PC-9 (cell line): ENCODE measurements at regions not wholly inside any gene's neighbourhood (a gene's known extent, or its start where the extent isn't known, plus 50 kb on each side); places are given as distances from the start of the nearest gene placed in this dataset.

Source experiments
- BruUV-seq: library from RNA; stranded (reverse); fragments of 400-500 nt; replicated peaks from 2 replicates; lab custom pipeline; 2021; lab: Mats Ljungman, UMichigan
- CTCF ChIA-PET: fragments of 300-600 bp; sonication (Branson Sonifier 250); formaldehyde crosslinking; loops from one replicate; lab custom pipeline; 2022; ENCODE audit warnings: antibody characterized with exemption; lab: Charles Lee
- POLR2A ChIA-PET: fragments of 300-600 bp; sonication (Branson Sonifier 250); formaldehyde crosslinking; loops from one replicate; lab custom pipeline; 2022; ENCODE audit warnings: antibody characterized with exemption; ENCODE audit not compliant: unreplicated experiment; lab: Charles Lee
- DNase-seq, 2 experiments: peaks; one replicate each; pipeline versions ENCODE4 v3.0.0 to v3.0.0-alpha.2; 2015 to 2022; ENCODE audit warnings: mixed read lengths in 1 of 2
- H2AFZ ChIP-seq: fragments of 200-600 bp; sonication (generic); 2 replicates; pipeline ENCODE4 v1.8.1; 2017; ENCODE audit warnings: antibody characterized with exemption
- H3F3A ChIP-seq: fragments of 200-600 bp; sonication (generic); 2 replicates; pipeline ENCODE4 v1.8.1; 2017; ENCODE audit warnings: antibody characterized with exemption, mild to moderate bottlenecking, low read depth; ENCODE audit not compliant: insufficient read depth
- H3K27ac ChIP-seq: fragments of 200-600 bp; sonication (generic); 2 replicates; pipeline ENCODE4 v1.6.1; 2016; ENCODE audit warnings: mixed run types
- H3K27me3 ChIP-seq: fragments of 200-600 bp; sonication (generic); 2 replicates; pipeline ENCODE4 v1.6.1; 2016; ENCODE audit warnings: low read depth, mixed run types; ENCODE audit not compliant: insufficient read depth
- H3K36me3 ChIP-seq: fragments of 200-600 bp; sonication (generic); 2 replicates; pipeline ENCODE4 v1.6.1; 2016; ENCODE audit warnings: low read depth, mixed run types
- H3K4me1 ChIP-seq: fragments of 200-600 bp; sonication (generic); replicated peaks from 2 replicates; pipeline ENCODE4 v1.6.1; 2016; ENCODE audit warnings: mixed run types; ENCODE audit not compliant: insufficient read depth
- H3K4me2 ChIP-seq: fragments of 200-600 bp; sonication (generic); 2 replicates; pipeline ENCODE4 v1.6.1; 2017; ENCODE audit warnings: mixed run types
- H3K4me3 ChIP-seq: fragments of 200-600 bp; sonication (generic); 2 replicates; pipeline ENCODE4 v1.6.1; 2016; ENCODE audit warnings: mixed run types
- H3K79me2 ChIP-seq: fragments of 200-600 bp; sonication (generic); 2 replicates; pipeline ENCODE4 v1.6.1; 2017; ENCODE audit warnings: low read depth, mixed run types
- H3K9me2 ChIP-seq: fragments of 200-600 bp; sonication (generic); 2 replicates; pipeline ENCODE4 v1.8.1; 2017; ENCODE audit warnings: mild to moderate bottlenecking; ENCODE audit not compliant: insufficient read depth
- H3K9me3 ChIP-seq: fragments of 200-600 bp; sonication (generic); 2 replicates; pipeline ENCODE4 v1.8.1; 2016; ENCODE audit warnings: low read depth; ENCODE audit not compliant: insufficient read depth
- H4K20me1 ChIP-seq: fragments of 200-600 bp; sonication (generic); 2 replicates; pipeline ENCODE4 v1.8.1; 2017; ENCODE audit not compliant: insufficient read depth
- CTCF ChIP-seq: fragments of 200-600 bp; sonication (generic); conservative IDR thresholded peaks from 2 replicates; pipeline ENCODE4 v1.6.1; 2017; ENCODE audit warnings: mixed run types, antibody characterized with exemption, mild to moderate bottlenecking, moderate library complexity
- EZH2 ChIP-seq: fragments of 200-600 bp; sonication (generic); IDR thresholded peaks from 2 replicates; pipeline ENCODE4 v1.8.0; 2017; ENCODE audit warnings: antibody characterized with exemption, low read depth
- intact Hi-C: fragments of 100-400 bp; cut with micrococcal nuclease; formaldehyde crosslinking; loops from one replicate; pipeline ENCODE4 v1.10.0; 2022; ENCODE audit not compliant: unreplicated experiment

GRCh38 chr1:30035522-30036228 is 687.7 kb downstream of the MATN1 start:
- Histone ChIP-seq H3K4me1 (0 out of 2 replicates have a peak, but pooled peaks cover 5% of the 10 kb centered on the region), H3F3A (no peaks in the 10 kb centered on the region), H2AFZ (no peak overlapping the region), H3K4me2 (no peak overlapping the region), H3K9me2 (no peaks in the 10 kb centered on the region), H3K9me3 (no peaks in the 10 kb centered on the region), H3K27me3 (no peaks in the 10 kb centered on the region), H4K20me1 (no peaks in the 10 kb centered on the region), H3K4me3 (no peak overlapping the region), H3K36me3 (no peaks in the 10 kb centered on the region), H3K27ac (no peak overlapping the region), H3K79me2 (no peaks in the 10 kb centered on the region)
- intact Hi-C loops: no loop called here
- CTCF ChIA-PET: no interaction called here
- BruUV-seq: no TSS peak
- no peak for TF ChIP-seq EZH2
- TF ChIP-seq CTCF: no peak
- no peak for DNase-seq
- POLR2A ChIA-PET: no interaction called here

- peak in 1 of 2 experiments; percentile 31 for DNase-seq
- H4K20me1 ChIP-seq: no peaks in the 10 kb centered on the region
- no peak overlapping the region for H3K4me2 ChIP-seq
- no peaks in the 10 kb centered on the region for H3K27me3 ChIP-seq
- H3K79me2 ChIP-seq: no peaks in the 10 kb centered on the region
- POLR2A ChIA-PET: no interaction called here
- no peaks in the 10 kb centered on the region for H3K9me2 ChIP-seq
- H3K4me1 ChIP-seq: 0 out of 2 replicates have a peak, but pooled peaks cover 5% of the 10 kb centered on the region
- TF ChIP-seq EZH2 (no peak), CTCF (no peak)
- no peak overlapping the region for H3K4me3 ChIP-seq
- H3K36me3 ChIP-seq: no peaks in the 10 kb centered on the region
- H3K9me3 ChIP-seq: no peaks in the 10 kb centered on the region
- intact Hi-C loops: no loop called here
- no TSS peak for BruUV-seq
- no peak overlapping the region for H2AFZ ChIP-seq
- CTCF ChIA-PET: no interaction called here
- H3K27ac ChIP-seq: no peak overlapping the region
- no peaks in the 10 kb centered on the region for H3F3A ChIP-seq
Measured at GRCh38 chr1:30034627-30035521, 688.5 kb downstream of the MATN1 start.

GRCh38 chr1:30034105-30034626 is 689.2 kb downstream of the MATN1 start:
- ChIA-PET CTCF (no interaction called here), POLR2A (no interaction called here)
- Histone ChIP-seq H3K36me3 (no peaks in the 10 kb centered on the region), H3K4me1 (no peaks in the 10 kb centered on the region), H3K9me3 (no peaks in the 10 kb centered on the region), H3K27ac (no peak overlapping the region), H3K9me2 (no peaks in the 10 kb centered on the region), H3K79me2 (no peaks in the 10 kb centered on the region), H3K27me3 (no peaks in the 10 kb centered on the region), H4K20me1 (no peaks in the 10 kb centered on the region), H3K4me3 (no peak overlapping the region), H3F3A (no peaks in the 10 kb centered on the region), H3K4me2 (no peak overlapping the region), H2AFZ (no peak overlapping the region)
- BruUV-seq: no TSS peak
- intact Hi-C loops: no loop called here
- TF ChIP-seq CTCF: no peak
- no peak for TF ChIP-seq EZH2
- DNase-seq: no peak
